ENCODE measurements at regions not wholly inside any gene's neighbourhood (a gene's known extent, or its start where the extent isn't known, plus 50 kb on each side); places are given as distances from the start of the nearest gene placed in this dataset.

GRCh38 chr3:147619921-147620560 lies 210.9 kb downstream of the ZIC1 start:
- Histone ChIP-seq H2AFZ (replicated peaks; ENCODE audit: low read length, poor library complexity) (no peak overlapping the region), H3K14ac (replicated peaks; ENCODE audit: low read depth, low read length) (no peak overlapping the region), H3K4me1 (ENCODE audit: control insufficient read depth, insufficient read depth, low read length) (no peaks in the 10 kb centered on the region), H3K36me3 (ENCODE audit: control insufficient read depth, insufficient read depth, low read length) (no peaks in the 10 kb centered on the region), H3K23ac (ENCODE audit: low read depth, low read length) (no peak overlapping the region), H3K56ac (ENCODE audit: extremely low read depth, insufficient read depth, low read length) (no peak overlapping the region), H3K27ac (ENCODE audit: insufficient read depth, low read length) (no peak overlapping the region), H4K91ac (ENCODE audit: insufficient read depth, low read depth, low read length) (no peak overlapping the region), H3K9me3 (ENCODE audit: control insufficient read depth, insufficient read depth, low read length) (no peaks in the 10 kb centered on the region), H3K4ac (ENCODE audit: low read depth, low read length) (no peak overlapping the region), H3K9me1 (ENCODE audit: insufficient read depth, low read length) (no peaks in the 10 kb centered on the region), H3K27me3 (ENCODE audit: control insufficient read depth, insufficient read depth, low read length) (no peaks in the 10 kb centered on the region), H2BK5ac (ENCODE audit: low read depth, low read length, poor library complexity, severe bottlenecking) (no peak overlapping the region), H3K79me1 (ENCODE audit: low read depth in 1 of 2, low read length in 2 of 2) (no peaks in the 10 kb centered on the region), H3K4me2 (ENCODE audit: low read depth, low read length) (no peak overlapping the region), H2AK5ac (ENCODE audit: low read depth, low read length) (no peak overlapping the region), H2BK120ac (ENCODE audit: low read depth, low read length) (no peak overlapping the region), H3K4me3 (ENCODE audit: insufficient read depth, low read depth, low read length) (no peak overlapping the region), H4K20me1 (ENCODE audit: insufficient read depth, low read length) (no peaks in the 10 kb centered on the region), H4K8ac (ENCODE audit: low read depth in 2 of 2, low read length in 2 of 2) (no peak overlapping the region), H2BK15ac (ENCODE audit: low read depth, low read length) (no peak overlapping the region), H4K5ac (ENCODE audit: low read depth, low read length) (no peak overlapping the region), H2AK9ac (replicated peaks; ENCODE audit: low read depth, low read length, poor library complexity) (no peak overlapping the region), H3K18ac (ENCODE audit: low read depth, low read length) (no peak overlapping the region), H3K9ac (ENCODE audit: low read depth, low read length) (no peak overlapping the region), H2BK20ac (ENCODE audit: low read depth, low read length) (no peak overlapping the region)
- dilution Hi-C loops (cut with HindIII; ENCODE audit: low sequenced_read_pairs, unreplicated experiment) = no loop called here
- no peak for ATAC-seq (ENCODE audit: low read depth)
- CTCF ChIA-PET = no interaction called here
- in situ Hi-C loops (cut with MboI; ENCODE audit: low sequenced_read_pairs) = no loop called here
- DNase-seq = no peak
- POLR2A ChIA-PET (ENCODE audit: unreplicated experiment) = no interaction called here
- TF ChIP-seq RCOR1 (IDR thresholded peaks at IDR 0.05; ENCODE audit: insufficient replicate concordance, low read length) (no peak), NFE2L2 (IDR thresholded peaks at IDR 0.05; ENCODE audit: low read depth, low read length) (no peak), MXI1 (IDR thresholded peaks at IDR 0.05; ENCODE audit: borderline replicate concordance, low read depth, low read length) (no peak), ELK1 (IDR thresholded peaks at IDR 0.05; ENCODE audit: borderline replicate concordance, low read depth, low read length) (no peak), FOS (IDR thresholded peaks at IDR 0.05; ENCODE audit: low read depth, low read length) (no peak), POLR2A (IDR thresholded peaks at IDR 0.05; ENCODE audit: low read depth, low read length) (no peak), RFX5 (IDR thresholded peaks at IDR 0.05; ENCODE audit: low read depth, low read length) (no peak), USF2 (IDR thresholded peaks at IDR 0.05; ENCODE audit: low read depth, low read length) (no peak), MAZ (IDR thresholded peaks at IDR 0.05; ENCODE audit: borderline replicate concordance, low read depth, low read length) (no peak), CEBPB (IDR thresholded peaks at IDR 0.05; ENCODE audit: low read depth, low read length) (no peak), BHLHE40 (IDR thresholded peaks at IDR 0.05; ENCODE audit: low read depth, low read length) (no peak), MAFK (IDR thresholded peaks at IDR 0.05; ENCODE audit: low read depth, low read length) (no peak), CHD1 (IDR thresholded peaks at IDR 0.05; ENCODE audit: low read depth, low read length) (no peak), CTCF (conservative IDR thresholded peaks at IDR 0.05; ENCODE audit: low read depth, low read length) (no peak), RAD21 (IDR thresholded peaks at IDR 0.05; ENCODE audit: low read length) (no peak), SMC3 (IDR thresholded peaks at IDR 0.05; ENCODE audit: low read depth, low read length) (no peak)
- no TSS peak for BruUV-seq (replicated peaks)
- intact Hi-C loops (cut with micrococcal nuclease) = loop anchor here (5.0 to 10.0 kb wide), 3 partner anchors 457 to 875 kb away; no protein-coding TSS in a partner anchor
- WGBS, 2 experiments (ENCODE audit: extremely low coverage in 2 of 2, insufficient read length in 1 of 2) = no CpG with 5 or more reads among the region's 3 CpGs

Data from IMR-90 (cell line).